Pancreas (tissue), 10 donors: ENCODE measurements at regions not wholly inside any gene's neighbourhood (a gene's known extent, or its start where the extent isn't known, plus 50 kb on each side); places are given as distances from the start of the nearest gene placed in this dataset.

Source experiments
- ATAC-seq, 4 donors: fragments of 200-7000 bp; cut with Tn5 transposase; one replicate each; pipeline versions ENCODE4 v1.8.0 to v1.9.1; 2020; ENCODE audit warnings: mild to moderate bottlenecking in 4 of 4, moderate library complexity in 4 of 4
- DNase-seq, 6 donors: peaks; one replicate each; pipeline ENCODE4 v3.0.0-alpha.2; 2020
- FAIRE-seq: peaks from 2 replicates; lab custom pipeline; 2012; peaks lifted over from hg19 to GRCh38; lab: Jason Lieb, UNC
- H3K27ac ChIP-seq, 4 donors: fragments of 200-600 bp; sonication (generic); 1 replicate in 3 of 4; 2 replicates in 1 of 4; pipeline versions ENCODE4 v1.5.0 to v1.8.0; 2020
- H3K27me3 ChIP-seq, 4 donors: fragments of 200-600 bp; one replicate each; pipeline ENCODE4 v1.8.0; 2021
- H3K36me3 ChIP-seq, 3 donors: fragments of 200-600 bp; sonication (generic) in 1 of 3; one replicate each; pipeline versions ENCODE4 v1.5.0 to v1.8.0; 2020 to 2021
- H3K4me1 ChIP-seq, 3 donors: fragments of 200-600 bp; one replicate each; pipeline ENCODE4 v1.8.0; 2021
- H3K4me3 ChIP-seq, 4 donors: fragments of 200-600 bp; sonication (generic) in 2 of 4; one replicate each; pipeline versions ENCODE4 v1.5.0 to v1.8.0; 2020 to 2021
- H3K9me3 ChIP-seq, 4 donors: fragments of 200-600 bp; one replicate each; pipeline ENCODE4 v1.8.0; 2021
- WGBS, 2 donors: extraction: QIAGEN DNeasy Blood & Tissue Kit; methylation state at CpG; one replicate each; pipeline ENCODE4 v1.1.7; 2013; 5-methylcytosine and 5-hydroxymethylcytosine counted together
- intact Hi-C, 3 donors: fragments of 100-400 bp; cut with DNase I; formaldehyde crosslinking; loops; one replicate each; pipeline versions ENCODE4 v1.11.1 to v1.14.2; 2022
- TF ChIP-seq, protein P1 (sequence below), 4 donors: fragments of 200-600 bp; sonication (generic) in 3 of 4; IDR thresholded peaks; one replicate each; pipeline versions ENCODE4 v1.5.0 to v1.8.0; 2021; ENCODE audit warnings: antibody characterized with exemption in 4 of 4
- donor health status: healthy with polysubstance abuse.
- donor health status: DM: no; HTN: no; CAD: no; lungs with moderate emphysema.
- donor health status: DM: no; HTN: no; CAD: no.
- donor health status: control.
- donor health status: control.
- donor health status: Bipolar disorder and iron deficiency.
- donor health status: DM: yes; HTN: yes; CAD: no.
- donor health status: DM: no; HTN: no; CAD: no.
- donor health status: DM: no; HTN: no; CAD: no.
- donor health status: DM: yes; HTN: yes; CAD: no.

DNA sequence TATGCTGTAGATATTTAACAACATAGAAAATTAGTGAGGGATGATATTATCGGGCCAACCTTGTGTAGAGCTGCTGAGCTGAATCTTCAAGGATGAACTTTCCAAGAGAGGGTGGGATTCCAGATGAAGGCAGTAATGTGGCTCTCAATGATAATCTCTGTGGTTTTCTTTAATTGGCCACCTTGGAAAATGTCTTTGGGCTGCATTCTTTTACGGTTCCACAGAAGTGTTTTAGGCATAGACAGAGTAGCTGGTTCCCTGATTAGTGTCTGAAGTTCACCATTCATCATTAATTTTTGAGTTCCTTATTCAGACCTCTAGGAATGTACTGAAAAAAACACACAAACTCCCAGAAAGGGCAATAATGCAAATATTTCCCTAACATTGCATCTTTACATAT, 1566.9 kb upstream of the PIK3C3 start:
- WGBS, 2 donors, result 58 to 81% methylated on average over 2 of the region's 2 CpGs
- no peak for FAIRE-seq
- no peaks in the 10 kb centered on the region for H3K9me3 ChIP-seq
- ATAC-seq, result no peak
- H3K4me1 ChIP-seq, result no peaks in the 10 kb centered on the region
- TF ChIP-seq, protein P1, sequence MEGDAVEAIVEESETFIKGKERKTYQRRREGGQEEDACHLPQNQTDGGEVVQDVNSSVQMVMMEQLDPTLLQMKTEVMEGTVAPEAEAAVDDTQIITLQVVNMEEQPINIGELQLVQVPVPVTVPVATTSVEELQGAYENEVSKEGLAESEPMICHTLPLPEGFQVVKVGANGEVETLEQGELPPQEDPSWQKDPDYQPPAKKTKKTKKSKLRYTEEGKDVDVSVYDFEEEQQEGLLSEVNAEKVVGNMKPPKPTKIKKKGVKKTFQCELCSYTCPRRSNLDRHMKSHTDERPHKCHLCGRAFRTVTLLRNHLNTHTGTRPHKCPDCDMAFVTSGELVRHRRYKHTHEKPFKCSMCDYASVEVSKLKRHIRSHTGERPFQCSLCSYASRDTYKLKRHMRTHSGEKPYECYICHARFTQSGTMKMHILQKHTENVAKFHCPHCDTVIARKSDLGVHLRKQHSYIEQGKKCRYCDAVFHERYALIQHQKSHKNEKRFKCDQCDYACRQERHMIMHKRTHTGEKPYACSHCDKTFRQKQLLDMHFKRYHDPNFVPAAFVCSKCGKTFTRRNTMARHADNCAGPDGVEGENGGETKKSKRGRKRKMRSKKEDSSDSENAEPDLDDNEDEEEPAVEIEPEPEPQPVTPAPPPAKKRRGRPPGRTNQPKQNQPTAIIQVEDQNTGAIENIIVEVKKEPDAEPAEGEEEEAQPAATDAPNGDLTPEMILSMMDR (IDR thresholded peaks at IDR 0.05), result no peak
- H3K27me3 ChIP-seq, result no peaks in the 10 kb centered on the region
- H3K27ac ChIP-seq, result no peak overlapping the region
- H3K4me3 ChIP-seq, result no peak overlapping the region
- no peak for DNase-seq
- H3K36me3 ChIP-seq, result no peaks in the 10 kb centered on the region
- intact Hi-C loops, result no loop called here

DNA sequence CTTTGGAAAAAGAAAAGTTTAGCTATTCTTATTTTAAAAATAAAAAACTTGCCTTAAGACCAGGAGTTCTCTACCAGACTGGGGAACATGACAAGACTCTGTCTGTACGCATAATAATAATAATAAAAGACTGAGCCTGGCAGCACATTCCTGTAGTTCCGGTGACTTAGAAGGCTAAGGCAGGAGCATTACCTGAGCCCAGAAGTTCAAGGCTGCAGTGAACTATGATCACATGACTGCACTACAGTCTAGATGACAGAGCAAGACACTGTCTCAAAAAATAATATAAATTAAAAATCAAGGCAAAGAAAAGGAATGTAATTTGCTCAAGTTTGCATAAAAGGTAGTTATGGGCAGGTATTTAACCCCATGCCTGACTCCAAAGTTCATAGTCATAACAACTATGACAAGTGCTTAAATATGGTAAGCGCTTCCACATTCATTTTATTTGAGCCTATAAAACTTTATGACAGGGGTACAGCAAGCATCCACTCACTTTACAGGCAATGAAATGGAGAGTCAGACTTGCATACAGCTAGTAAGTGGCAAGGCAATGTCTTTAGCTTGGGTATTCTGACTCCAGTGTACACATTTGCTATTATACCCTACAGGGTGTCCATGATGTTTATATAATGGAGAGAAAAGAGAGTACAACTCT, 1567.8 kb upstream of the PIK3C3 start:
- 77 to 89% methylated on average over 3 of the region's 3 CpGs for WGBS, 2 donors
- FAIRE-seq, result no peak
- Histone ChIP-seq H3K36me3 (no peaks in the 10 kb centered on the region), H3K27ac (no peak overlapping the region), H3K9me3 (no peaks in the 10 kb centered on the region), H3K27me3 (no peaks in the 10 kb centered on the region), H3K4me1 (no peaks in the 10 kb centered on the region), H3K4me3 (no peak overlapping the region)
- no peak for DNase-seq
- TF ChIP-seq, protein P1 (IDR thresholded peaks at IDR 0.05), result no peak
- no peak for ATAC-seq
- intact Hi-C loops, result no loop called here

DNA sequence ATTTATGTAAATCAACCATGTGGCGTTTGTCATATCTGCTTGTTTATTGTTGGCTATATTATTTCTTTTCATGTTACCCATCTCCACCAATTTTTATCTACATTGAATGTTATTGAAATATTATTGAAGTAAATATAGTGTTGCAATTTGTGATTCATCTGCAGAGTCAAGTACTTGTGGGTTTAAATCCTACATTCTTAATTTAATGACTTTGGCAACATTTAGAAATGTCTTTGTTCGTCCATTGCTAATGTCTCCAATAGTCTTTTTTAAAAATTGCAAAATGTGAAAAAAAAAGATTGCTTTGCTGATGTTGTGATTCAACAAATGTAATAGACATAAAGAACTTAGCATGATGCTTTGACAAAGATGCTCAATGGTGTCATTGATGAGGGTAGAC, 1572.8 kb upstream of the PIK3C3 start:
- H3K4me1 ChIP-seq, result no peaks in the 10 kb centered on the region
- peaks cover 0 to 5% (median 0%) of the 10 kb centered on the region in 4 donors for H3K27me3 ChIP-seq
- DNase-seq (no peak), ATAC-seq (no peak), FAIRE-seq (no peak)
- no peaks in the 10 kb centered on the region for H3K36me3 ChIP-seq
- H3K9me3 ChIP-seq, result no peaks in the 10 kb centered on the region
- no peak overlapping the region for H3K27ac ChIP-seq
- 41 to 55% methylated on average over 2 of the region's 2 CpGs for WGBS, 2 donors
- intact Hi-C loops, result no loop called here
- TF ChIP-seq, protein P1 (IDR thresholded peaks at IDR 0.05), result no peak
- H3K4me3 ChIP-seq, result no peak overlapping the region

DNA sequence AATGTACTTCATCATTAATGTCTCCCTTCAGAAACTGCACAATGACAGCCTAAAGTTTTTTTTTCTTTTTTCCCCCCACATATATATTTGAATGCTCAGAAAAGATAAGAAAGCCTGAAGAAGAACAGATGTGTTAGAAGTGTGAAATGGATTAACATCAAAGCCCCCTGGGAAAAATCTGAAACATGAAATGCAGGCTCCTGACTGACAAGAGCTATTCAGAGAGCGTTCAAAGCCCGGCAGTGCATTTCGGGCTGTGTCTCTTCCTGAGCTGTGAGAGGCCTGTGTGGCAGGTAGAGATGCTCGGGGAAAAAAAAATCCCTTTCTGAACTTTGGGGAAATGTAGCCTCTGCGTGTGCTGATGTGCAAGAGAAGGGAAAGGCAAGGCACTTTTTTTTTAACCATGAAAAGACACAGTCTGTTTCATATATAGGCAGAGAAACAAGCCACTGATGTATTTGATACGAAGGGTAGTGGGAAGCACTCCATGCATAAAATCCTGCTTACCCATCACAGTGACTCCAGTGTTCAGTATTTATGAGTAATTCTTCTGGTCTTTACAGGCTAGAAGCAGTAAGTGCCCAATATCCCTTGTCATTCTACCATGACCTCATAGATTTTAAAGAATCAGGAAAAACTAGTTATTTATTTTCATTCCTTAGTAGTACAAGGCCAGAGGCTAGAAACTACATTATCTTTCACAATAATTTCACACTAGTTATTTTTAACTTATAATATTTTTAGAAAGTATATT, 1574.2 kb upstream of the PIK3C3 start:
- TF ChIP-seq, protein P1 (IDR thresholded peaks at IDR 0.05), result no peak
- Histone ChIP-seq H3K4me3 (no peak overlapping the region), H3K27me3 (peaks cover 0 to 5% (median 0%) of the 10 kb centered on the region in 4 donors), H3K9me3 (no peaks in the 10 kb centered on the region), H3K27ac (no peak overlapping the region), H3K4me1 (no peaks in the 10 kb centered on the region), H3K36me3 (no peaks in the 10 kb centered on the region)
- intact Hi-C loops, result no loop called here
- FAIRE-seq (no peak), DNase-seq (no peak), ATAC-seq (no peak)
- WGBS, 2 donors, result 60% methylated on average over 6 of the region's 6 CpGs

DNA sequence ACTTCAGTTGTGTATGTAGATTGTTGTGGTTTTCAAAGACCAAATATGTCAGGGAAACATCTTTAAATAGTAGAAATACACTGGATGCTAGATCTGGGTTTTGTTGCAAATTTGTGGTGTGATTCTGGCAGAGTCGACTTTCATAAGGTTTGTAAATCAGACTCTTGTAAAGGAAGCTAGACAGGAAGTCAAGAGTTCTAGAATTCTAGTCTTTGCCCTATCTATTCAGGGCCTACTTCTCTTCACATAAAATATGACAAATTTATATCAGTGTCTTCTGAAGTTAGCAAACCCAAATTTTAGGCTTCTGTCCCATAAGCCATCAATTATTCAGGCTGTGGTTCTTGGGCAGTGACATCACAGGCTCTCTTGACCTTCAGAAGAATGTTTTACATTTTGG, 1579.2 kb upstream of the PIK3C3 start:
- H3K4me1 ChIP-seq, result no peaks in the 10 kb centered on the region
- DNase-seq, result no peak
- no peak for ATAC-seq
- H3K9me3 ChIP-seq, result no peaks in the 10 kb centered on the region
- no peak for FAIRE-seq
- intact Hi-C loops, result no loop called here
- no peak overlapping the region for H3K27ac ChIP-seq
- WGBS, 2 donors, result 44 to 53% methylated on average over 1 of the region's 1 CpG
- H3K4me3 ChIP-seq, result no peak overlapping the region
- H3K27me3 ChIP-seq, result peaks cover 0 to 5% (median 0%) of the 10 kb centered on the region in 4 donors
- H3K36me3 ChIP-seq, result no peaks in the 10 kb centered on the region
- TF ChIP-seq, protein P1 (IDR thresholded peaks at IDR 0.05), result no peak
